Thyroid gland (tissue), 4 donors: ENCODE measurements at regions not wholly inside any gene's neighbourhood (a gene's known extent, or its start where the extent isn't known, plus 50 kb on each side); places are given as distances from the start of the nearest gene placed in this dataset.

Experiments used
- POLR2A ChIP-seq, 2 donors: fragments of 450-650 bp; IDR thresholded peaks; one replicate each; pipeline ENCODE4 v1.6.1; 2017; ENCODE audit warnings: antibody characterized with exemption in 2 of 2, mild to moderate bottlenecking in 2 of 2, moderate library complexity in 1 of 2
- TF ChIP-seq, protein P1 (sequence below), 6 experiments: fragments of 200-600 bp in 3 of 6; fragments of 450-650 bp in 3 of 6; sonication (generic) in 3 of 6; IDR thresholded peaks; one replicate each; pipeline ENCODE4 v1.5.1; 2016 to 2019; ENCODE audit warnings: antibody characterized with exemption in 6 of 6, mild to moderate bottlenecking in 2 of 6, inconsistent platforms in 1 of 6, moderate library complexity in 1 of 6

GRCh38 chr1:72704841-72705477, 422.6 kb upstream of the NEGR1 start:
- TF ChIP-seq POLR2A (IDR thresholded peaks at IDR 0.05), result no peak
- TF ChIP-seq, protein P1, sequence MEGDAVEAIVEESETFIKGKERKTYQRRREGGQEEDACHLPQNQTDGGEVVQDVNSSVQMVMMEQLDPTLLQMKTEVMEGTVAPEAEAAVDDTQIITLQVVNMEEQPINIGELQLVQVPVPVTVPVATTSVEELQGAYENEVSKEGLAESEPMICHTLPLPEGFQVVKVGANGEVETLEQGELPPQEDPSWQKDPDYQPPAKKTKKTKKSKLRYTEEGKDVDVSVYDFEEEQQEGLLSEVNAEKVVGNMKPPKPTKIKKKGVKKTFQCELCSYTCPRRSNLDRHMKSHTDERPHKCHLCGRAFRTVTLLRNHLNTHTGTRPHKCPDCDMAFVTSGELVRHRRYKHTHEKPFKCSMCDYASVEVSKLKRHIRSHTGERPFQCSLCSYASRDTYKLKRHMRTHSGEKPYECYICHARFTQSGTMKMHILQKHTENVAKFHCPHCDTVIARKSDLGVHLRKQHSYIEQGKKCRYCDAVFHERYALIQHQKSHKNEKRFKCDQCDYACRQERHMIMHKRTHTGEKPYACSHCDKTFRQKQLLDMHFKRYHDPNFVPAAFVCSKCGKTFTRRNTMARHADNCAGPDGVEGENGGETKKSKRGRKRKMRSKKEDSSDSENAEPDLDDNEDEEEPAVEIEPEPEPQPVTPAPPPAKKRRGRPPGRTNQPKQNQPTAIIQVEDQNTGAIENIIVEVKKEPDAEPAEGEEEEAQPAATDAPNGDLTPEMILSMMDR (IDR thresholded peaks at IDR 0.05), result no peak
